ENCODE measurements at regions not wholly inside any gene's neighbourhood (a gene's known extent, or its start where the extent isn't known, plus 50 kb on each side); places are given as distances from the start of the nearest gene placed in this dataset.

GRCh38 chr13:93151277-93151676 is 75.3 kb upstream of the GPC6 start:
- H3K9me3 ChIP-seq, result no peaks in the 10 kb centered on the region
- no peaks in the 10 kb centered on the region for H3K36me3 ChIP-seq
- H3K27me3 ChIP-seq, result no peaks in the 10 kb centered on the region
- no peak overlapping the region for H3K27ac ChIP-seq
- no peak overlapping the region for H3K4me3 ChIP-seq
- ATAC-seq (no peak), DNase-seq (no peak)
- H3K4me1 ChIP-seq, result no peaks in the 10 kb centered on the region
- no peak for TF ChIP-seq CTCF (IDR thresholded peaks at IDR 0.05)
- no peak for TF ChIP-seq POLR2A (IDR thresholded peaks at IDR 0.05)
- intact Hi-C loops (cut with DNase I), result no loop called here

- DNase-seq (no peak), ATAC-seq (no peak)
- Histone ChIP-seq H3K4me1 (no peaks in the 10 kb centered on the region), H3K9me3 (no peaks in the 10 kb centered on the region), H3K4me3 (no peak overlapping the region), H3K27me3 (no peaks in the 10 kb centered on the region), H3K36me3 (no peaks in the 10 kb centered on the region), H3K27ac (no peak overlapping the region)
- no peak for TF ChIP-seq POLR2A (IDR thresholded peaks at IDR 0.05)
- TF ChIP-seq CTCF (IDR thresholded peaks at IDR 0.05), result no peak
- intact Hi-C loops (cut with DNase I), result no loop called here
Measured at GRCh38 chr13:93158565-93158964, 68.0 kb upstream of the GPC6 start.

GRCh38 chr13:93169980-93170379 is 56.6 kb upstream of the GPC6 start:
- intact Hi-C loops (cut with DNase I), result no loop called here
- Histone ChIP-seq H3K4me3 (no peak overlapping the region), H3K36me3 (no peaks in the 10 kb centered on the region), H3K27me3 (no peaks in the 10 kb centered on the region), H3K27ac (no peak overlapping the region), H3K9me3 (no peaks in the 10 kb centered on the region), H3K4me1 (no peaks in the 10 kb centered on the region)
- no peak for DNase-seq
- no peak for TF ChIP-seq POLR2A (IDR thresholded peaks at IDR 0.05)
- TF ChIP-seq CTCF (IDR thresholded peaks at IDR 0.05), result no peak
- ATAC-seq, result peak in 1 of 4 donors; percentile 83

GRCh38 chr13:93172109-93172508 is 54.5 kb upstream of the GPC6 start:
- Histone ChIP-seq H3K27me3 (no peaks in the 10 kb centered on the region), H3K36me3 (no peaks in the 10 kb centered on the region), H3K4me3 (no peak overlapping the region), H3K27ac (no peak overlapping the region), H3K4me1 (no peaks in the 10 kb centered on the region), H3K9me3 (no peaks in the 10 kb centered on the region)
- no peak for TF ChIP-seq POLR2A (IDR thresholded peaks at IDR 0.05)
- peak in 3 of 4 donors; percentile 32 to 48 (median 47) for TF ChIP-seq CTCF (IDR thresholded peaks at IDR 0.05)
- intact Hi-C loops (cut with DNase I), result no loop called here
- 41% methylated on average over 1 of the region's 1 CpG for WGBS (ENCODE audit: insufficient coverage, low coverage, low lambda C conversion rate, missing lambda C conversion rate)
- DNase-seq (no peak), ATAC-seq (no peak)

- 89% methylated on average over 1 of the region's 1 CpG for WGBS (ENCODE audit: insufficient coverage, low coverage, low lambda C conversion rate, missing lambda C conversion rate)
- intact Hi-C loops (cut with DNase I), result no loop called here
- DNase-seq (no peak), ATAC-seq (no peak)
- no peaks in the 10 kb centered on the region for H3K36me3 ChIP-seq
- no peaks in the 10 kb centered on the region for H3K4me1 ChIP-seq
- H3K27ac ChIP-seq, result no peak overlapping the region
- H3K27me3 ChIP-seq, result no peaks in the 10 kb centered on the region
- no peak for TF ChIP-seq CTCF (IDR thresholded peaks at IDR 0.05)
- TF ChIP-seq POLR2A (IDR thresholded peaks at IDR 0.05), result no peak
- no peaks in the 10 kb centered on the region for H3K9me3 ChIP-seq
- H3K4me3 ChIP-seq, result no peak overlapping the region
Measured at GRCh38 chr13:93173654-93174053, 53.0 kb upstream of the GPC6 start.
